ENCODE measurements at regions not wholly inside any gene's neighbourhood (a gene's known extent, or its start where the extent isn't known, plus 50 kb on each side); places are given as distances from the start of the nearest gene placed in this dataset.

- Mint-ChIP-seq H3K27ac (no peak overlapping the region), H3K27me3 (ENCODE audit: low read depth) (peaks cover 2% of the 10 kb centered on the region), H3K9me3 (peaks cover 8% of the 10 kb centered on the region), H3K36me3 (no peaks in the 10 kb centered on the region), H3K4me1 (no peaks in the 10 kb centered on the region), H3K4me3 (no peak overlapping the region)
- no peak for DNase-seq (ENCODE audit: low spot score in 2 of 2, unreplicated experiment in 2 of 2)
- TF ChIP-seq, protein P1, sequence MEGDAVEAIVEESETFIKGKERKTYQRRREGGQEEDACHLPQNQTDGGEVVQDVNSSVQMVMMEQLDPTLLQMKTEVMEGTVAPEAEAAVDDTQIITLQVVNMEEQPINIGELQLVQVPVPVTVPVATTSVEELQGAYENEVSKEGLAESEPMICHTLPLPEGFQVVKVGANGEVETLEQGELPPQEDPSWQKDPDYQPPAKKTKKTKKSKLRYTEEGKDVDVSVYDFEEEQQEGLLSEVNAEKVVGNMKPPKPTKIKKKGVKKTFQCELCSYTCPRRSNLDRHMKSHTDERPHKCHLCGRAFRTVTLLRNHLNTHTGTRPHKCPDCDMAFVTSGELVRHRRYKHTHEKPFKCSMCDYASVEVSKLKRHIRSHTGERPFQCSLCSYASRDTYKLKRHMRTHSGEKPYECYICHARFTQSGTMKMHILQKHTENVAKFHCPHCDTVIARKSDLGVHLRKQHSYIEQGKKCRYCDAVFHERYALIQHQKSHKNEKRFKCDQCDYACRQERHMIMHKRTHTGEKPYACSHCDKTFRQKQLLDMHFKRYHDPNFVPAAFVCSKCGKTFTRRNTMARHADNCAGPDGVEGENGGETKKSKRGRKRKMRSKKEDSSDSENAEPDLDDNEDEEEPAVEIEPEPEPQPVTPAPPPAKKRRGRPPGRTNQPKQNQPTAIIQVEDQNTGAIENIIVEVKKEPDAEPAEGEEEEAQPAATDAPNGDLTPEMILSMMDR (IDR thresholded peaks at IDR 0.05; ENCODE audit: unreplicated experiment): no peak
Measured at GRCh38 chr6:101058296-101058695, 177.2 kb upstream of the ASCC3 start.

- H3K27me3 Mint-ChIP-seq (ENCODE audit: low read depth): peaks cover 2% of the 10 kb centered on the region
- H3K27ac Mint-ChIP-seq: no peak overlapping the region
- H3K4me3 Mint-ChIP-seq: no peak overlapping the region
- DNase-seq (ENCODE audit: low spot score in 2 of 2, unreplicated experiment in 2 of 2): no peak
- TF ChIP-seq, protein P1 (IDR thresholded peaks at IDR 0.05; ENCODE audit: unreplicated experiment): no peak
- H3K36me3 Mint-ChIP-seq: no peaks in the 10 kb centered on the region
- peaks cover 26% of the 10 kb centered on the region for H3K9me3 Mint-ChIP-seq
- no peaks in the 10 kb centered on the region for H3K4me1 Mint-ChIP-seq
Measured at GRCh38 chr6:101066481-101066880, 185.4 kb upstream of the ASCC3 start.

- no peak overlapping the region for H3K27ac Mint-ChIP-seq
- TF ChIP-seq, protein P1 (IDR thresholded peaks at IDR 0.05; ENCODE audit: unreplicated experiment): no peak
- H3K4me3 Mint-ChIP-seq: no peak overlapping the region
- H3K4me1 Mint-ChIP-seq: no peaks in the 10 kb centered on the region
- DNase-seq (ENCODE audit: low spot score in 2 of 2, unreplicated experiment in 2 of 2): no peak
- no peaks in the 10 kb centered on the region for H3K36me3 Mint-ChIP-seq
- no peaks in the 10 kb centered on the region for H3K27me3 Mint-ChIP-seq (ENCODE audit: low read depth)
- peaks cover 22% of the 10 kb centered on the region for H3K9me3 Mint-ChIP-seq
Measured at GRCh38 chr6:101069191-101069795, 188.2 kb upstream of the ASCC3 start.

DNA sequence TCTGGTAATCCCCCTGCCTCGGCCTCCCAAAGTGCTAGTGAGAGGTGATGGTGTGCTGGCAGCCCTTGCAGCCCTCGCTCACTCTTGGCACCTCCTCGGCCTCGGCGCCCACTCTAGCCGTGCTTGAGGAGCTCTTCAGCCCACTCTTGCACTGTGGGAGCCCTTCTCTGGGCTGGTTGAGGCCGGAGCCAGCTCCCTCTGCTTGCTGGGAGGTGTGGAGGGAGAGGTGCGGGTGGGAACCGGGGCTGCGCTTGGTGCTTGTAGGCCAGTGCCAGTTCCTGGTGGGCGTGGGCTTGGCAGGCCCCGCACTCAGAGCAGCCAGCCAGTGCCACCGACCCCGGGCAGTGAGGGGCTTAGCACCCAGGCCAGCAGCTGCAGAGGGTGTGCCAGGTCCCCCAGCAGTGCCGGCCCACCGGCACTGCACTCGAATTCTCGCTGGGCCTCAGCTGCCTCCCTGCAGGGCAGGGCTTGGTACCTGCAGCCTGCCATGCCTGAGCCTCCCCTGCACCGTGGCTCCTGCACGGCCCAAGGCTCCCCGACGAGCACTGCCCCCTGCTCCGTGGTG is 189.0 kb upstream of the ASCC3 start:
- H3K27ac Mint-ChIP-seq: no peak overlapping the region
- H3K9me3 Mint-ChIP-seq: peaks cover 16% of the 10 kb centered on the region
- TF ChIP-seq, protein P1 (IDR thresholded peaks at IDR 0.05; ENCODE audit: unreplicated experiment): no peak
- DNase-seq (ENCODE audit: low spot score in 2 of 2, unreplicated experiment in 2 of 2): no peak
- no peaks in the 10 kb centered on the region for H3K4me1 Mint-ChIP-seq
- H3K27me3 Mint-ChIP-seq (ENCODE audit: low read depth): no peaks in the 10 kb centered on the region
- H3K4me3 Mint-ChIP-seq: no peak overlapping the region
- no peaks in the 10 kb centered on the region for H3K36me3 Mint-ChIP-seq

- TF ChIP-seq, protein P1 (IDR thresholded peaks at IDR 0.05; ENCODE audit: unreplicated experiment): no peak
- Mint-ChIP-seq H3K4me3 (no peak overlapping the region), H3K9me3 (peaks cover 24% of the 10 kb centered on the region), H3K27me3 (ENCODE audit: low read depth) (no peaks in the 10 kb centered on the region), H3K4me1 (peaks cover 9% of the 10 kb centered on the region), H3K27ac (no peak overlapping the region), H3K36me3 (peaks cover 1% of the 10 kb centered on the region)
- no peak for DNase-seq (ENCODE audit: low spot score in 2 of 2, unreplicated experiment in 2 of 2)
Measured at GRCh38 chr6:101077344-101077743, 196.2 kb upstream of the ASCC3 start.
